Non-pigmented ciliary epithelial cell (primary cell): ENCODE measurements at regions not wholly inside any gene's neighbourhood (a gene's known extent, or its start where the extent isn't known, plus 50 kb on each side); places are given as distances from the start of the nearest gene placed in this dataset.

Experiments
- DNase-seq: peaks from one replicate; pipeline ENCODE4 v3.0.0-alpha.2; 2010; ENCODE audit warnings: low read depth

GRCh38 chr6:82298012-82298411 lies 50.5 kb upstream of the IBTK start:
- peak; percentile 17 for DNase-seq
